HepG2 (cell line): ENCODE measurements at regions not wholly inside any gene's neighbourhood (a gene's known extent, or its start where the extent isn't known, plus 50 kb on each side); places are given as distances from the start of the nearest gene placed in this dataset.

Experiments
- ATAC-seq: fragments of 200-7000 bp; cut with Tn5 transposase; 3 replicates; pipeline ENCODE4 v1.9.1; 2020; ENCODE audit warnings: mild to moderate bottlenecking, moderate library complexity
- BruUV-seq: library from RNA; stranded (reverse); fragments of 400-500 nt; replicated peaks from 2 replicates; lab custom pipeline; 2021; lab: Mats Ljungman, UMichigan
- CTCF ChIA-PET: fragments of 300-600 bp; formaldehyde crosslinking; extraction: SDS; loops from one replicate; lab custom pipeline; 2021; ENCODE audit warnings: low total read pairs, inconsistent platforms, low intra/inter-chr PET ratio; lab: Yijun Ruan, JAX
- POLR2A ChIA-PET: fragments of 350-600 bp; sonication (Branson Sonifier 250); formaldehyde crosslinking; loops from one replicate; lab custom pipeline; 2020; ENCODE audit warnings: antibody characterized with exemption, inconsistent platforms; lab: Yijun Ruan, JAX
- DNase-seq: peaks from one replicate; pipeline ENCODE4 v3.0.0-alpha.2; 2015; ENCODE audit warnings: low spot score
- FAIRE-seq: peaks from 3 replicates; lab custom pipeline; 2011; peaks lifted over from hg19 to GRCh38; lab: Jason Lieb, UNC
- H2AFZ ChIP-seq: one replicate; pipeline ENCODE4 v1.6.1; 2011; ENCODE audit warnings: low read length, inconsistent platforms
- H3K27ac ChIP-seq: fragments of 300-600 bp; 3 replicates; pipeline ENCODE4 v1.8.0; 2011; ENCODE audit warnings: mixed run types, mild to moderate bottlenecking, mixed read lengths, low read length, inconsistent platforms; ENCODE audit not compliant: insufficient read depth; ENCODE audit errors: extremely low read length
- H3K27me3 ChIP-seq, 2 experiments: fragments of 200-600 bp in 1 of 2; 2 replicates in 1 of 2; 3 replicates in 1 of 2; pipeline versions ENCODE4 v1.6.0 to v1.8.0; 2011; ENCODE audit warnings: low read length in 2 of 2, mild to moderate bottlenecking in 2 of 2, moderate library complexity in 2 of 2, inconsistent platforms in 1 of 2; ENCODE audit not compliant: insufficient read depth in 2 of 2, control insufficient read depth in 1 of 2
- H3K36me3 ChIP-seq, 2 experiments: fragments of 200-600 bp in 1 of 2; replicated peaks in 1 of 2; 2 replicates in 1 of 2; 3 replicates in 1 of 2; pipeline versions ENCODE4 v1.5.1 to v1.8.0; 2011; ENCODE audit warnings: low read length in 2 of 2, inconsistent platforms in 1 of 2; ENCODE audit not compliant: insufficient read depth in 2 of 2, control insufficient read depth in 1 of 2
- H3K4me1 ChIP-seq: 2 replicates; pipeline ENCODE4 v1.5.1; 2012; ENCODE audit warnings: low read length, inconsistent platforms; ENCODE audit not compliant: insufficient read depth
- H3K4me2 ChIP-seq: 2 replicates; pipeline ENCODE4 v1.6.0; 2011; ENCODE audit warnings: low read depth, low read length, inconsistent platforms
- H3K4me3 ChIP-seq, 3 experiments: fragments of 200-600 bp in 1 of 3; sonication (generic), shearing (Covaris generic) in 1 of 3; replicated peaks in 1 of 3; 2 replicates each; pipeline ENCODE4 v1.5.1; 2011 to 2016; ENCODE audit warnings: low read length in 3 of 3, inconsistent platforms in 2 of 3, low read depth in 2 of 3, mild to moderate bottlenecking in 2 of 3, control low read depth in 1 of 3, mixed read lengths in 1 of 3; ENCODE audit not compliant: insufficient read depth in 1 of 3
- H3K79me2 ChIP-seq: one replicate; pipeline ENCODE4 v1.6.1; 2011; ENCODE audit warnings: low read length, inconsistent platforms; ENCODE audit not compliant: insufficient read depth
- H3K9ac ChIP-seq: 2 replicates; pipeline ENCODE4 v1.6.0; 2011; ENCODE audit warnings: mild to moderate bottlenecking, low read depth, low read length, inconsistent platforms; ENCODE audit not compliant: insufficient read depth
- H3K9me3 ChIP-seq: 2 replicates; pipeline ENCODE4 v1.5.1; 2012; ENCODE audit warnings: mild to moderate bottlenecking, low read length
- H4K20me1 ChIP-seq: 2 replicates; pipeline ENCODE4 v1.6.0; 2011; ENCODE audit warnings: inconsistent platforms, mild to moderate bottlenecking, low read length, moderate library complexity; ENCODE audit not compliant: insufficient read depth
- ELF1 ChIP-seq: sonication (generic); formaldehyde crosslinking; IDR thresholded peaks from 2 replicates; pipeline ENCODE4 v1.4.0; 2020; ENCODE audit warnings: missing genetic modification reagents
- FOXA3 ChIP-seq: IDR thresholded peaks from 2 replicates; pipeline ENCODE4 v1.6.1; 2016; ENCODE audit warnings: missing genetic modification reagents, missing compliant biosample characterization
- IKZF1 ChIP-seq: fragments of 450-650 bp; IDR thresholded peaks from 2 replicates; pipeline ENCODE4 v1.7.1; 2016
- KDM6A ChIP-seq: IDR thresholded peaks from 2 replicates; pipeline ENCODE4 v1.6.1; 2016; ENCODE audit warnings: low read depth
- KLF9 ChIP-seq: IDR thresholded peaks from 2 replicates; pipeline ENCODE4 v1.6.1; 2016; ENCODE audit warnings: low read depth
- SOX13 ChIP-seq, 3 experiments: fragments of 450-650 bp in 1 of 3; sonication (generic) in 1 of 3; formaldehyde crosslinking in 1 of 3; IDR thresholded peaks in 2 of 3; conservative IDR thresholded peaks in 1 of 3; 2 replicates each; pipeline versions ENCODE4 v1.5.0 to v1.6.1; 2016 to 2020; ENCODE audit warnings: antibody characterized with exemption in 1 of 3, mild to moderate bottlenecking in 1 of 3, missing compliant biosample characterization in 1 of 3, missing genetic modification reagents in 1 of 3, moderate library complexity in 1 of 3
- SSRP1 ChIP-seq: IDR thresholded peaks from 2 replicates; pipeline ENCODE4 v1.6.1; 2016; ENCODE audit warnings: control low read depth
- SYNCRIP ChIP-seq: fragments of 200-400 bp; formaldehyde crosslinking; IDR thresholded peaks from 2 replicates; pipeline ENCODE4 v1.6.1; 2018; ENCODE audit warnings: mild to moderate bottlenecking, low read depth, low read length; ENCODE audit not compliant: insufficient read depth
- TRIM22 ChIP-seq: fragments of 450-650 bp; IDR thresholded peaks from 2 replicates; pipeline ENCODE4 v1.6.1; 2017
- ZBTB40 ChIP-seq, 2 experiments: fragments of 450-650 bp in 1 of 2; sonication (generic) in 1 of 2; formaldehyde crosslinking in 1 of 2; IDR thresholded peaks; 2 replicates each; pipeline versions ENCODE4 v1.6.1 to v1.8.0; 2016 to 2022; ENCODE audit warnings: antibody characterized with exemption in 1 of 2, mild to moderate bottlenecking in 1 of 2, missing genetic modification reagents in 1 of 2
- ZNF256 ChIP-seq: sonication (generic); formaldehyde crosslinking; conservative IDR thresholded peaks from 2 replicates; pipeline ENCODE4 v1.4.0; 2020; ENCODE audit warnings: missing genetic modification reagents
- WGBS: methylation state at CpG from one replicate; pipeline ENCODE4 v1.1.6; 2017; ENCODE audit warnings: low lambda C conversion rate; 5-methylcytosine and 5-hydroxymethylcytosine counted together
- in situ Hi-C: cut with HindIII; loops from 2 replicates; pipeline ENCODE4 v1.10.0; 2017; ENCODE audit warnings: low pct_unique_long_range_greater_than_20kb; ENCODE audit not compliant: extremely low pct_ligation_motif_present
- intact Hi-C: fragments of 100-400 bp; cut with micrococcal nuclease; formaldehyde crosslinking; loops from one replicate; pipeline ENCODE4 v1.10.0; 2022; ENCODE audit not compliant: unreplicated experiment

GRCh38 chr5:118511846-118512245 lies 476.5 kb downstream of the DTWD2 start:
- Histone ChIP-seq H3K4me2 (no peak overlapping the region), H3K27ac (no peak overlapping the region), H3K4me3 (no peak overlapping the region), H3K9me3 (no peaks in the 10 kb centered on the region), H2AFZ (no peak overlapping the region), H3K9ac (no peak overlapping the region), H4K20me1 (no peaks in the 10 kb centered on the region), H3K4me1 (no peaks in the 10 kb centered on the region), H3K27me3 (no peaks in the 10 kb centered on the region), H3K79me2 (no peaks in the 10 kb centered on the region), H3K36me3 (no peaks in the 10 kb centered on the region)
- intact Hi-C loops (no loop called here), in situ Hi-C loops (no loop called here)
- DNase-seq (no peak), ATAC-seq (no peak), FAIRE-seq (no peak)
- ChIA-PET CTCF (no interaction called here), POLR2A (no interaction called here)
- BruUV-seq = no TSS peak
- 100% methylated on average over 1 of the region's 1 CpG for WGBS
- TF ChIP-seq KDM6A (CRISPR knock-in tag) (no peak), ZNF256 (CRISPR knock-in tag) (no peak), SSRP1 (CRISPR knock-in tag) (no peak), IKZF1 (no peak), SYNCRIP (no peak), KLF9 (CRISPR knock-in tag) (no peak), ZBTB40 (IDR thresholded peaks at IDR 0.05) (no peak), ZBTB40 (CRISPR knock-in tag; IDR thresholded peaks at IDR 0.05) (no peak), SOX13 (IDR thresholded peaks at IDR 0.05) (no peak), SOX13 (CRISPR knock-in tag; conservative IDR thresholded peaks at IDR 0.05 in 1 of 2, IDR thresholded peaks at IDR 0.05 in 1 of 2) (no peak), TRIM22 (no peak), ELF1 (CRISPR knock-in tag) (no peak), FOXA3 (no peak)
